Uterus (tissue), 2 donors: ENCODE measurements at regions not wholly inside any gene's neighbourhood (a gene's known extent, or its start where the extent isn't known, plus 50 kb on each side); places are given as distances from the start of the nearest gene placed in this dataset.

Source experiments
- CTCF ChIP-seq, 4 experiments: fragments of 200-600 bp in 2 of 4; fragments of 450-650 bp in 2 of 4; sonication (generic) in 2 of 4; IDR thresholded peaks; one replicate each; pipeline ENCODE4 v1.5.1; 2016 to 2019; ENCODE audit warnings: antibody characterized with exemption in 4 of 4, mild to moderate bottlenecking in 2 of 4, moderate library complexity in 1 of 4
- POLR2A ChIP-seq, 2 donors: fragments of 450-650 bp; IDR thresholded peaks; one replicate each; pipeline ENCODE4 v1.6.1; 2016; ENCODE audit warnings: antibody characterized with exemption in 2 of 2, mild to moderate bottlenecking in 1 of 2, moderate library complexity in 1 of 2

GRCh38 chr1:221118938-221119320 lies 239.7 kb downstream of the HLX start:
- no peak for TF ChIP-seq CTCF (IDR thresholded peaks at IDR 0.05)
- no peak for TF ChIP-seq POLR2A (IDR thresholded peaks at IDR 0.05)
